A673 (cell line): ENCODE measurements at regions not wholly inside any gene's neighbourhood (a gene's known extent, or its start where the extent isn't known, plus 50 kb on each side); places are given as distances from the start of the nearest gene placed in this dataset.

Source experiments
- BruUV-seq: library from RNA; stranded (reverse); fragments of 400-500 nt; replicated peaks from 2 replicates; lab custom pipeline; 2021; lab: Mats Ljungman, UMichigan
- CTCF ChIA-PET: fragments of 300-600 bp; sonication (Branson Sonifier 250); formaldehyde crosslinking; loops from one replicate; lab custom pipeline; 2022; ENCODE audit warnings: antibody characterized with exemption; lab: Charles Lee
- POLR2A ChIA-PET: fragments of 300-600 bp; sonication (Branson Sonifier 250); formaldehyde crosslinking; loops from one replicate; lab custom pipeline; 2022; ENCODE audit warnings: antibody characterized with exemption; ENCODE audit not compliant: low non-redundant PET; lab: Charles Lee
- DNase-seq: peaks from one replicate; pipeline ENCODE4 v3.0.0-alpha.2; 2015; ENCODE audit warnings: low spot score
- H3K27ac ChIP-seq: fragments of 200-600 bp; sonication (generic); 2 replicates; pipeline ENCODE4 v1.5.1; 2016; ENCODE audit warnings: mixed run types, low read depth, mild to moderate bottlenecking, mixed read lengths, antibody characterized with exemption, low read length; ENCODE audit not compliant: poor library complexity, severe bottlenecking
- H3K27me3 ChIP-seq: fragments of 200-600 bp; sonication (generic); replicated peaks from 2 replicates; pipeline ENCODE4 v1.6.1; 2017; ENCODE audit warnings: mixed run types, low read depth, mild to moderate bottlenecking, mixed read lengths, antibody characterized with exemption, low read length; ENCODE audit not compliant: insufficient read depth, poor library complexity
- H3K36me3 ChIP-seq: fragments of 200-600 bp; sonication (generic); 2 replicates; pipeline ENCODE4 v1.6.1; 2016; ENCODE audit warnings: mixed run types, mild to moderate bottlenecking, mixed read lengths, antibody characterized with exemption, low read length; ENCODE audit not compliant: insufficient read depth, poor library complexity, severe bottlenecking
- H3K4me1 ChIP-seq: fragments of 200-600 bp; sonication (generic); 2 replicates; pipeline ENCODE4 v1.6.1; 2017; ENCODE audit warnings: mixed run types, mild to moderate bottlenecking, mixed read lengths, antibody characterized with exemption, low read length; ENCODE audit not compliant: insufficient read depth, poor library complexity, severe bottlenecking
- H3K4me3 ChIP-seq: fragments of 200-600 bp; sonication (generic); 2 replicates; pipeline ENCODE4 v1.5.1; 2016; ENCODE audit warnings: low read depth, mixed run types, mild to moderate bottlenecking, mixed read lengths, low read length; ENCODE audit not compliant: poor library complexity, severe bottlenecking
- H3K9me3 ChIP-seq: fragments of 200-600 bp; sonication (generic); 2 replicates; pipeline ENCODE4 v1.6.1; 2016; ENCODE audit warnings: mixed run types, low read depth, mild to moderate bottlenecking, mixed read lengths, antibody characterized with exemption, low read length; ENCODE audit not compliant: poor library complexity, severe bottlenecking
- CTCF ChIP-seq: fragments of 300-800, 200-600 bp; sonication (generic); conservative IDR thresholded peaks from 2 replicates; pipeline ENCODE4 v1.5.1; 2017; ENCODE audit warnings: low read depth, mild to moderate bottlenecking, antibody characterized with exemption, low read length, moderate library complexity, mixed read lengths
- EZH2 ChIP-seq: fragments of 200-600 bp; sonication (generic); IDR thresholded peaks from 2 replicates; pipeline ENCODE4 v1.6.1; 2017; ENCODE audit warnings: borderline replicate concordance, low read depth, mild to moderate bottlenecking, mixed read lengths, antibody characterized with exemption, low read length; ENCODE audit not compliant: poor library complexity, severe bottlenecking
- intact Hi-C: fragments of 100-400 bp; cut with micrococcal nuclease; formaldehyde crosslinking; loops from one replicate; pipeline ENCODE4 v1.10.0; 2022; ENCODE audit not compliant: unreplicated experiment

- intact Hi-C loops = no loop called here
- H3K4me3 ChIP-seq = no peak overlapping the region
- H3K36me3 ChIP-seq = no peaks in the 10 kb centered on the region
- no peak overlapping the region for H3K27ac ChIP-seq
- peaks cover 28% of the 10 kb centered on the region for H3K4me1 ChIP-seq
- TF ChIP-seq CTCF (no peak; the same call in 1 of the 2 replicates), EZH2 (no peak)
- H3K27me3 ChIP-seq = no peaks in the 10 kb centered on the region
- no peak for DNase-seq
- H3K9me3 ChIP-seq = no peaks in the 10 kb centered on the region
- ChIA-PET CTCF (no interaction called here), POLR2A (no interaction called here)
- no TSS peak for BruUV-seq
These were observed 72.6 kb downstream of the NR2F2 start for GRCh38 chr15:96403071-96403470.

GRCh38 chr15:96403932-96404331 lies 73.4 kb downstream of the NR2F2 start:
- intact Hi-C loops = no loop called here

GRCh38 chr15:96404560-96404959 lies 74.1 kb downstream of the NR2F2 start:
- ChIA-PET CTCF (no interaction called here), POLR2A (no interaction called here)
- Histone ChIP-seq H3K9me3 (no peaks in the 10 kb centered on the region), H3K4me1 (peaks cover 28% of the 10 kb centered on the region), H3K4me3 (no peak overlapping the region), H3K27me3 (no peaks in the 10 kb centered on the region), H3K27ac (no peak overlapping the region), H3K36me3 (no peaks in the 10 kb centered on the region)
- intact Hi-C loops = no loop called here
- no peak for DNase-seq
- TF ChIP-seq EZH2 (no peak), CTCF (no peak)
- BruUV-seq = no TSS peak

More at GRCh38 chr15:96403932-96404331, 73.4 kb downstream of the NR2F2 start:
- H3K27me3 ChIP-seq = no peaks in the 10 kb centered on the region
- no peak for DNase-seq
- no peak for TF ChIP-seq CTCF
- no peak for TF ChIP-seq EZH2
- no TSS peak for BruUV-seq
- no peak overlapping the region for H3K27ac ChIP-seq
- CTCF ChIA-PET = no interaction called here
- H3K9me3 ChIP-seq = no peaks in the 10 kb centered on the region
- POLR2A ChIA-PET = no interaction called here
- H3K4me3 ChIP-seq = no peak overlapping the region
- H3K4me1 ChIP-seq = peaks cover 28% of the 10 kb centered on the region
- H3K36me3 ChIP-seq = no peaks in the 10 kb centered on the region
